Thyroid gland (tissue), 4 donors: ENCODE measurements at regions not wholly inside any gene's neighbourhood (a gene's known extent, or its start where the extent isn't known, plus 50 kb on each side); places are given as distances from the start of the nearest gene placed in this dataset.

Experiments used
- CTCF ChIP-seq, 6 experiments: fragments of 200-600 bp in 3 of 6; fragments of 450-650 bp in 3 of 6; sonication (generic) in 3 of 6; IDR thresholded peaks; one replicate each; pipeline ENCODE4 v1.5.1; 2016 to 2019; ENCODE audit warnings: antibody characterized with exemption in 6 of 6, mild to moderate bottlenecking in 2 of 6, inconsistent platforms in 1 of 6, moderate library complexity in 1 of 6
- POLR2A ChIP-seq, 2 donors: fragments of 450-650 bp; IDR thresholded peaks; one replicate each; pipeline ENCODE4 v1.6.1; 2017; ENCODE audit warnings: antibody characterized with exemption in 2 of 2, mild to moderate bottlenecking in 2 of 2, moderate library complexity in 1 of 2

- no peak for TF ChIP-seq CTCF (IDR thresholded peaks at IDR 0.05)
- TF ChIP-seq POLR2A (IDR thresholded peaks at IDR 0.05): no peak
These were observed 1317.6 kb downstream of the ADGRL3 start for GRCh38 chr4:62517716-62518115.
